B cell (primary cell): ENCODE measurements at regions not wholly inside any gene's neighbourhood (a gene's known extent, or its start where the extent isn't known, plus 50 kb on each side); places are given as distances from the start of the nearest gene placed in this dataset.

Experiments used
- ATAC-seq: fragments of 200-7000 bp; cut with Tn5 transposase; one replicate; pipeline ENCODE4 v1.10.0; 2021; ENCODE audit warnings: low read depth, mild to moderate bottlenecking, moderate number of reproducible peaks, moderate library complexity
- CTCF ChIA-PET: fragments of 350-600 bp; sonication (Branson Sonifier 250); formaldehyde crosslinking; loops from one replicate; lab custom pipeline; 2021; ENCODE audit warnings: antibody characterized with exemption, inconsistent platforms; lab: Charles Lee
- POLR2A ChIA-PET: fragments of 350-600 bp; sonication (Branson Sonifier 250); formaldehyde crosslinking; loops from one replicate; lab custom pipeline; 2021; ENCODE audit warnings: antibody characterized with exemption; lab: Charles Lee
- DNase-seq: peaks from one replicate; pipeline ENCODE4 v3.0.0; 2013
- H2AFZ ChIP-seq: 2 replicates; pipeline ENCODE4 v1.6.1; 2012; ENCODE audit warnings: mild to moderate bottlenecking, low read depth, low read length; ENCODE audit not compliant: insufficient read depth, poor library complexity, severe bottlenecking
- H3K27ac ChIP-seq, 2 donors: 1 replicate in 1 of 2; 2 replicates in 1 of 2; pipeline ENCODE4 v1.5.1; 2012 to 2013; ENCODE audit warnings: low read length in 2 of 2, mild to moderate bottlenecking in 2 of 2, moderate library complexity in 1 of 2
- H3K27me3 ChIP-seq, 4 experiments: fragments of 200-600 bp in 1 of 4; sonication (generic) in 1 of 4; replicated peaks in 1 of 4; 1 replicate in 2 of 4; 2 replicates in 2 of 4; pipeline versions ENCODE4 v1.6.1 to v1.7.0; 2013 to 2016; ENCODE audit warnings: low read length in 3 of 4, mild to moderate bottlenecking in 2 of 4, mixed read lengths in 1 of 4, moderate library complexity in 1 of 4; ENCODE audit not compliant: insufficient read depth in 4 of 4, control insufficient read depth in 3 of 4; ENCODE audit errors: control extremely low read depth in 1 of 4
- H3K36me3 ChIP-seq, 2 experiments: replicated peaks in 1 of 2; 1 replicate in 1 of 2; 2 replicates in 1 of 2; pipeline versions ENCODE4 v1.6.1 to v1.7.1; 2013; ENCODE audit warnings: low read length in 1 of 2; ENCODE audit not compliant: insufficient read depth in 2 of 2, control insufficient read depth in 1 of 2; ENCODE audit errors: control extremely low read depth in 1 of 2, extremely low read depth in 1 of 2
- H3K4me1 ChIP-seq, 2 donors: fragments of 200-600 bp in 1 of 2; sonication (generic) in 1 of 2; 1 replicate in 1 of 2; 2 replicates in 1 of 2; pipeline versions ENCODE4 v1.5.1 to v1.6.1; 2013 to 2017; ENCODE audit warnings: low read length in 2 of 2; ENCODE audit not compliant: control insufficient read depth in 2 of 2, insufficient read depth in 2 of 2
- H3K4me2 ChIP-seq: replicated peaks from 2 replicates; pipeline ENCODE3; 2012; ENCODE audit warnings: mild to moderate bottlenecking, low read depth, low read length; ENCODE audit not compliant: poor library complexity, severe bottlenecking
- H3K4me3 ChIP-seq, 5 experiments: fragments of 200-600 bp in 1 of 5; sonication (generic) in 1 of 5; 1 replicate in 3 of 5; 2 replicates in 2 of 5; pipeline versions ENCODE4 v1.5.1 to v1.7.0; 2011 to 2016; ENCODE audit warnings: low read length in 4 of 5, mild to moderate bottlenecking in 4 of 5, low read depth in 2 of 5, control low read depth in 1 of 5, moderate library complexity in 1 of 5; ENCODE audit not compliant: insufficient read depth in 1 of 5; ENCODE audit errors: control extremely low read depth in 1 of 5, extremely low read depth in 1 of 5
- H3K79me2 ChIP-seq: fragments of 200-600 bp; sonication (generic); one replicate; pipeline ENCODE4 v1.6.0; 2016; ENCODE audit warnings: low read length; ENCODE audit not compliant: control insufficient read depth, insufficient read depth
- H3K9ac ChIP-seq: fragments of 200-600 bp; sonication (generic); 2 replicates; pipeline ENCODE4 v1.6.1; 2017; ENCODE audit warnings: mild to moderate bottlenecking, low read length, moderate library complexity
- H3K9me3 ChIP-seq, 3 donors: one replicate each; pipeline versions ENCODE4 v1.6.1 to v1.7.1; 2013; ENCODE audit warnings: low read length in 2 of 3; ENCODE audit not compliant: control insufficient read depth in 2 of 3, insufficient read depth in 1 of 3; ENCODE audit errors: control extremely low read depth in 1 of 3
- H4K20me1 ChIP-seq: 2 replicates; pipeline ENCODE4 v1.6.0; 2012; ENCODE audit warnings: mild to moderate bottlenecking, low read length; ENCODE audit not compliant: insufficient read depth, control insufficient read depth, poor library complexity, severe bottlenecking
- H3K27ac Mint-ChIP-seq: one replicate; pipeline ENCODE4 v1.8.0; 2021; ENCODE audit warnings: mixed read lengths
- H3K27me3 Mint-ChIP-seq: one replicate; pipeline ENCODE4 v1.8.0; 2021; ENCODE audit warnings: mixed read lengths
- H3K4me1 Mint-ChIP-seq: one replicate; pipeline ENCODE4 v1.8.0; 2021; ENCODE audit warnings: mixed read lengths
- H3K4me3 Mint-ChIP-seq: one replicate; pipeline ENCODE4 v1.8.0; 2021; ENCODE audit warnings: mixed read lengths
- H3K9me3 Mint-ChIP-seq: one replicate; pipeline ENCODE4 v1.8.0; 2022; ENCODE audit warnings: mixed read lengths; ENCODE audit not compliant: insufficient read depth
- CTCF ChIP-seq: fragments of 200-600 bp; IDR thresholded peaks from one replicate; pipeline ENCODE4 v1.8.0; 2022; ENCODE audit warnings: antibody characterized with exemption, mild to moderate bottlenecking
- EZH2 ChIP-seq: IDR thresholded peaks from 2 replicates; pipeline ENCODE4 v1.6.1; 2012; ENCODE audit warnings: borderline replicate concordance, low read depth, mild to moderate bottlenecking, moderate library complexity, low read length; ENCODE audit not compliant: insufficient read depth, poor library complexity, severe bottlenecking
- WGBS: methylation state at CpG from one replicate; pipeline ENCODE4 v1.1.5; 2013; ENCODE audit warnings: missing lambda C conversion rate; ENCODE audit not compliant: insufficient coverage; 5-methylcytosine and 5-hydroxymethylcytosine counted together
- intact Hi-C: fragments of 100-400 bp; cut with micrococcal nuclease; formaldehyde crosslinking; loops from one replicate; pipeline ENCODE4 v1.10.0; 2022

- no peak for TF ChIP-seq EZH2
- no peak for TF ChIP-seq CTCF
- H3K4me1 ChIP-seq: no peaks in the 10 kb centered on the region
- H3K79me2 ChIP-seq: no peaks in the 10 kb centered on the region
- no peak overlapping the region for H3K4me3 ChIP-seq
- CTCF ChIA-PET: no interaction called here
- H3K4me2 ChIP-seq: no peak overlapping the region
- no peak for DNase-seq
- Mint-ChIP-seq H3K4me3 (no peak overlapping the region), H3K4me1 (no peaks in the 10 kb centered on the region), H3K27ac (no peak overlapping the region), H3K27me3 (no peaks in the 10 kb centered on the region), H3K9me3 (peaks cover 3% of the 10 kb centered on the region)
- H3K36me3 ChIP-seq: no peaks in the 10 kb centered on the region
- no peaks in the 10 kb centered on the region for H3K27me3 ChIP-seq
- no peak for ATAC-seq
- POLR2A ChIA-PET: no interaction called here
- no peaks in the 10 kb centered on the region for H3K9me3 ChIP-seq
- no peak overlapping the region for H3K9ac ChIP-seq
- no peak overlapping the region for H2AFZ ChIP-seq
- intact Hi-C loops: no loop called here
- H4K20me1 ChIP-seq: no peaks in the 10 kb centered on the region
- WGBS: no CpG with 5 or more reads among the region's 2 CpGs
- H3K27ac ChIP-seq: no peak overlapping the region
These were observed 871.5 kb upstream of the TMPRSS15 start for GRCh38 chr21:19275065-19275464.

- Histone ChIP-seq H3K4me2 (no peak overlapping the region), H3K4me1 (no peaks in the 10 kb centered on the region), H3K9me3 (no peaks in the 10 kb centered on the region), H3K27me3 (no peaks in the 10 kb centered on the region), H4K20me1 (no peaks in the 10 kb centered on the region), H3K36me3 (no peaks in the 10 kb centered on the region), H3K27ac (no peak overlapping the region), H3K79me2 (no peaks in the 10 kb centered on the region), H2AFZ (no peak overlapping the region), H3K4me3 (no peak overlapping the region), H3K9ac (no peak overlapping the region)
- ChIA-PET CTCF (no interaction called here), POLR2A (no interaction called here)
- TF ChIP-seq EZH2: no peak
- no peak for TF ChIP-seq CTCF
- no peak for ATAC-seq
- 90% methylated on average over 2 of the region's 4 CpGs for WGBS
- Mint-ChIP-seq H3K27ac (no peak overlapping the region), H3K4me3 (no peak overlapping the region), H3K4me1 (no peaks in the 10 kb centered on the region), H3K9me3 (peaks cover 3% of the 10 kb centered on the region), H3K27me3 (no peaks in the 10 kb centered on the region)
- intact Hi-C loops: no loop called here
- DNase-seq: no peak
These were observed 873.1 kb upstream of the TMPRSS15 start for GRCh38 chr21:19276665-19277064.
